Testis (tissue), 2 donors: ENCODE measurements at regions not wholly inside any gene's neighbourhood (a gene's known extent, or its start where the extent isn't known, plus 50 kb on each side); places are given as distances from the start of the nearest gene placed in this dataset.

Experiments
- CTCF ChIP-seq, 3 experiments: fragments of 450-650 bp in 2 of 3; fragments of 200-600 bp in 1 of 3; sonication (generic) in 1 of 3; IDR thresholded peaks; one replicate each; pipeline ENCODE4 v1.5.1; 2016 to 2019; ENCODE audit warnings: antibody characterized with exemption in 3 of 3, mild to moderate bottlenecking in 2 of 3, moderate library complexity in 1 of 3
- POLR2A ChIP-seq: fragments of 450-650 bp; IDR thresholded peaks from one replicate; pipeline ENCODE4 v1.6.1; 2017; ENCODE audit warnings: antibody characterized with exemption, mild to moderate bottlenecking, moderate library complexity

- TF ChIP-seq CTCF (IDR thresholded peaks at IDR 0.05), result no peak
- TF ChIP-seq POLR2A, result no peak
These were observed 228.8 kb downstream of the C12orf75 start for GRCh38 chr12:105559310-105559709.
